ENCODE measurements at regions not wholly inside any gene's neighbourhood (a gene's known extent, or its start where the extent isn't known, plus 50 kb on each side); places are given as distances from the start of the nearest gene placed in this dataset.

DNA sequence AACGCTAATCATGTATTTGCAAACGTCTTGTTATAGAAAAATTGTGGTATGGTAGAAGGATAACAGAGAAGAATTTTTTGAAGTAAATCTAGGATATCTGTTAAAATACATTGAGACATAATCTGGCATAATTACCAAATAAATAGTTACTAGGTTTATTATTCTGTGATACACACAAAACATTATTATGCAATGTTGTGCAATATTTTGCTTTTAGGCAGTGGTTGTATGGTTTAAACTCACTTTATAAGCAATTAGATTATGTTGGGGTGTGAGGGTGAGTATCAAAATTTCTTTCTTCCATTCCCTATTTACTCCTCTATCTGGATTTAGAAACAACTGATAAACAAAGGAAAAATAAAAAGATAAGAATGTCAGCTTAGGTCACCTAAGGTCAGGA is 385.6 kb downstream of the SLITRK6 start:
- no peak overlapping the region for H3K4me3 ChIP-seq (ENCODE audit: low read length)
- H3K27ac ChIP-seq (ENCODE audit: low read length): no peak overlapping the region
- no peaks in the 10 kb centered on the region for H3K9me3 ChIP-seq (ENCODE audit: control insufficient read depth, low read depth, low read length)
- H3K9ac ChIP-seq (ENCODE audit: low read length): no peak overlapping the region
- H3K4me1 ChIP-seq (ENCODE audit: control insufficient read depth, low read depth, low read length): no peaks in the 10 kb centered on the region
- H3K27me3 ChIP-seq (ENCODE audit: control insufficient read depth, insufficient read depth, low read length): no peaks in the 10 kb centered on the region
- no peaks in the 10 kb centered on the region for H3K36me3 ChIP-seq (ENCODE audit: control insufficient read depth, low read depth, low read length)

GRCh38 chr13:85412448-85412847 is 386.8 kb downstream of the SLITRK6 start:
- H3K4me1 ChIP-seq (ENCODE audit: control insufficient read depth, low read depth, low read length): no peaks in the 10 kb centered on the region
- no peak overlapping the region for H3K4me3 ChIP-seq (ENCODE audit: low read length)
- H3K27me3 ChIP-seq (ENCODE audit: control insufficient read depth, insufficient read depth, low read length): no peaks in the 10 kb centered on the region
- H3K9ac ChIP-seq (ENCODE audit: low read length): no peak overlapping the region
- no peaks in the 10 kb centered on the region for H3K36me3 ChIP-seq (ENCODE audit: control insufficient read depth, low read depth, low read length)
- H3K27ac ChIP-seq (ENCODE audit: low read length): no peak overlapping the region
- no peaks in the 10 kb centered on the region for H3K9me3 ChIP-seq (ENCODE audit: control insufficient read depth, low read depth, low read length)

DNA sequence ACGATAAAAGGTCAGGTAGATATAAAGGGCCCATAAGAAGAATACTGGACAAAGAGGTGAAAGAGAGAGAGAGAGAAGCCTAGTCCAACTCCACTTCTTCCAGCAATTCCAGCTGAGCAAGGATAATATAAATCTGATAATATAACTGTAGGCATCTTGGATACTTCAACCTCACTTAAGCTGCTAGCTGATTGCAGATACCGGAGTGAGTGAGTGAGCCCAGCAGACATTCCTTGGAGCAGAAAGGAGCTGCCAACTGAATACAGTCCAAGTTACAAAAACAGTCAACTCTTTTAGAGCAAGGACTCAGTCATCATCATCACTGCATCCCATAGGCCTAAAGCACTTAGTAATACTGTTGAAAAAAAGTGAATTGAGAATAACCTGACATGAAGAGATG is 387.6 kb downstream of the SLITRK6 start:
- H3K36me3 ChIP-seq (ENCODE audit: control insufficient read depth, low read depth, low read length): no peaks in the 10 kb centered on the region
- no peak overlapping the region for H3K27ac ChIP-seq (ENCODE audit: low read length)
- H3K4me1 ChIP-seq (ENCODE audit: control insufficient read depth, low read depth, low read length): no peaks in the 10 kb centered on the region
- no peaks in the 10 kb centered on the region for H3K9me3 ChIP-seq (ENCODE audit: control insufficient read depth, low read depth, low read length)
- H3K9ac ChIP-seq (ENCODE audit: low read length): no peak overlapping the region
- no peak overlapping the region for H3K4me3 ChIP-seq (ENCODE audit: low read length)
- H3K27me3 ChIP-seq (ENCODE audit: control insufficient read depth, insufficient read depth, low read length): no peaks in the 10 kb centered on the region

GRCh38 chr13:85408415-85408814 is 390.8 kb downstream of the SLITRK6 start:
- no peaks in the 10 kb centered on the region for H3K4me1 ChIP-seq (ENCODE audit: control insufficient read depth, low read depth, low read length)
- H3K27me3 ChIP-seq (ENCODE audit: control insufficient read depth, insufficient read depth, low read length): no peaks in the 10 kb centered on the region
- no peaks in the 10 kb centered on the region for H3K36me3 ChIP-seq (ENCODE audit: control insufficient read depth, low read depth, low read length)
- no peaks in the 10 kb centered on the region for H3K9me3 ChIP-seq (ENCODE audit: control insufficient read depth, low read depth, low read length)
- H3K4me3 ChIP-seq (ENCODE audit: low read length): no peak overlapping the region
- no peak overlapping the region for H3K9ac ChIP-seq (ENCODE audit: low read length)
- no peak overlapping the region for H3K27ac ChIP-seq (ENCODE audit: low read length)

- Histone ChIP-seq H3K4me1 (ENCODE audit: control insufficient read depth, low read depth, low read length) (no peaks in the 10 kb centered on the region), H3K27ac (ENCODE audit: low read length) (no peak overlapping the region), H3K27me3 (ENCODE audit: control insufficient read depth, insufficient read depth, low read length) (no peaks in the 10 kb centered on the region), H3K4me3 (ENCODE audit: low read length) (no peak overlapping the region), H3K36me3 (ENCODE audit: control insufficient read depth, low read depth, low read length) (no peaks in the 10 kb centered on the region), H3K9me3 (ENCODE audit: control insufficient read depth, low read depth, low read length) (no peaks in the 10 kb centered on the region), H3K9ac (ENCODE audit: low read length) (no peak overlapping the region)
Measured at GRCh38 chr13:85406269-85406975, 392.8 kb downstream of the SLITRK6 start.

DNA sequence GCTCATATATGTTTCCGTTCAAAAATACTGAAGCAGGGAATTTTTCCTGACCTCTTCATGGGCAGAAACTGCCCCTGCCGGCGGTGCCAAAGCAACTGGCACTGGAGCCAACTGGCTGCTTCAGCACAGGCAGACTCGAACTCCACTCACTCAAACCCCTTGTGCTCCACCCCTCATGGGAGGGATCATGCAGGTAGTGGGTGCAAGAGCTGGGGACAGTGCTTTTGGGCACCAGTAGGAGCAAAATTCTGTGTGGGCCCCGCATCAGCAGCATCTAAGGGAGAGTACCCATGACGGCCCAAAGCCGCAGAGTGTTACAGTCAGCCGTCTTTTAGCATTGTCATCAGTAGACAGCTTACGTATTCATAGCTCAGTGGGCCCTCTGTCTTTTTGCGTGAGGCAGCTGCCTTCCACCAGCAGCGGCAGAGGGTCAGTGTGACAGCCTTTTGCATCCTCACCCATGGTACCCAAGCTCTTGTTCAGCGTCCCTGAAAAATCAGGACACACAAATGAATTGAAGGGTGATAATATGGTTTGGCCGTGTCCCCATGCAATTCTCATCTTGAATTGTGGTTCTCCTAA is 393.8 kb downstream of the SLITRK6 start:
- Histone ChIP-seq H3K9me3 (ENCODE audit: control insufficient read depth, low read depth, low read length) (no peaks in the 10 kb centered on the region), H3K4me3 (ENCODE audit: low read length) (no peak overlapping the region), H3K9ac (ENCODE audit: low read length) (no peak overlapping the region), H3K27me3 (ENCODE audit: control insufficient read depth, insufficient read depth, low read length) (no peaks in the 10 kb centered on the region), H3K36me3 (ENCODE audit: control insufficient read depth, low read depth, low read length) (no peaks in the 10 kb centered on the region), H3K4me1 (ENCODE audit: control insufficient read depth, low read depth, low read length) (no peaks in the 10 kb centered on the region), H3K27ac (ENCODE audit: low read length) (no peak overlapping the region)

DNA sequence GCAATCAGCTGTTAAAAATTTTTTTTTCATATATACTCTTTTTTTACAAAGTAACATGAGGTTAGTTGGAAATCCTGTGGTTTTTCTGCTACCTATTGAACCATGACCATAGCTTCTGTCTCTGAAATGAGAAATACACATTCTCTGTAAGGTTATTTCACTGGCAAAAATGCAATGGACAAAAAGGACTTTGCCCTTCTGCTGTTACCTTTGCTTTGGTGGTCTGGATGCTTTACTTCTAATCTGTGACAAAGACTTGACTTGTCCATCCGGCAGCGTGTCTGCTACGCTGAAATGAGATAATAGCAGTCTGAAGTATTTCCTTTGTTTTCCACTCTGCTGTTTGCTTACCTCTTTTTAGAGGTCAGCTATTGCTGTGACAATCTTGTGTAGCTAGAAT is 412.8 kb downstream of the SLITRK6 start:
- Histone ChIP-seq H3K27ac (ENCODE audit: low read length) (no peak overlapping the region), H3K9me3 (ENCODE audit: control insufficient read depth, low read depth, low read length) (no peaks in the 10 kb centered on the region), H3K4me3 (ENCODE audit: low read length) (no peak overlapping the region), H3K9ac (ENCODE audit: low read length) (no peak overlapping the region), H3K36me3 (ENCODE audit: control insufficient read depth, low read depth, low read length) (no peaks in the 10 kb centered on the region), H3K27me3 (ENCODE audit: control insufficient read depth, insufficient read depth, low read length) (no peaks in the 10 kb centered on the region), H3K4me1 (ENCODE audit: control insufficient read depth, low read depth, low read length) (no peaks in the 10 kb centered on the region)

GRCh38 chr13:85383291-85383690 is 415.9 kb downstream of the SLITRK6 start:
- Histone ChIP-seq H3K4me1 (ENCODE audit: control insufficient read depth, low read depth, low read length) (no peaks in the 10 kb centered on the region), H3K9ac (ENCODE audit: low read length) (no peak overlapping the region), H3K36me3 (ENCODE audit: control insufficient read depth, low read depth, low read length) (no peaks in the 10 kb centered on the region), H3K27me3 (ENCODE audit: control insufficient read depth, insufficient read depth, low read length) (no peaks in the 10 kb centered on the region), H3K4me3 (ENCODE audit: low read length) (no peak overlapping the region), H3K27ac (ENCODE audit: low read length) (no peak overlapping the region), H3K9me3 (ENCODE audit: control insufficient read depth, low read depth, low read length) (no peaks in the 10 kb centered on the region)

DNA sequence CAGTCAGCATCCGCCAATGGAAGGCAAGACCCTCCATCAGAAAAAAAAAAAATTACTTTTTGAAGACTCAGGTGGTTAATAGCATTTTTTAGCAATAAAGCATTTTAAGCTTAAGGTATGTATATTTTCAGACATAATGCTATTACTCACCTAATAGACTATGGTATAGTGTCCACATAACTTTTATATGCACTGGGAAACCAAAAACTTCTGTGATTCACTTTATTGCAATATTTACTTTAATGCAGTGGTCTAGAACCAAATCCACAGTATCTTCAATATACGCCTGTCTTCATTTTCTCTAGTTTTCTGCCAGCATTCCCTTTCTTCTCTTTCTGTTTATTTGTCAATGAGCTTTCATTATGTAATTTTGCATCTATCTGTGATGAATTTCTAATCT is 418.1 kb downstream of the SLITRK6 start:
- Histone ChIP-seq H3K27ac (ENCODE audit: low read length) (no peak overlapping the region), H3K4me3 (ENCODE audit: low read length) (no peak overlapping the region), H3K36me3 (ENCODE audit: control insufficient read depth, low read depth, low read length) (no peaks in the 10 kb centered on the region), H3K27me3 (ENCODE audit: control insufficient read depth, insufficient read depth, low read length) (no peaks in the 10 kb centered on the region), H3K9me3 (ENCODE audit: control insufficient read depth, low read depth, low read length) (no peaks in the 10 kb centered on the region), H3K9ac (ENCODE audit: low read length) (no peak overlapping the region), H3K4me1 (ENCODE audit: control insufficient read depth, low read depth, low read length) (no peaks in the 10 kb centered on the region)

- H3K27ac ChIP-seq (ENCODE audit: low read length): no peak overlapping the region
- H3K36me3 ChIP-seq (ENCODE audit: control insufficient read depth, low read depth, low read length): no peaks in the 10 kb centered on the region
- no peak overlapping the region for H3K9ac ChIP-seq (ENCODE audit: low read length)
- H3K9me3 ChIP-seq (ENCODE audit: control insufficient read depth, low read depth, low read length): no peaks in the 10 kb centered on the region
- H3K4me3 ChIP-seq (ENCODE audit: low read length): no peak overlapping the region
- no peaks in the 10 kb centered on the region for H3K27me3 ChIP-seq (ENCODE audit: control insufficient read depth, insufficient read depth, low read length)
- H3K4me1 ChIP-seq (ENCODE audit: control insufficient read depth, low read depth, low read length): no peaks in the 10 kb centered on the region
Measured at GRCh38 chr13:85379991-85380390, 419.2 kb downstream of the SLITRK6 start.

DNA sequence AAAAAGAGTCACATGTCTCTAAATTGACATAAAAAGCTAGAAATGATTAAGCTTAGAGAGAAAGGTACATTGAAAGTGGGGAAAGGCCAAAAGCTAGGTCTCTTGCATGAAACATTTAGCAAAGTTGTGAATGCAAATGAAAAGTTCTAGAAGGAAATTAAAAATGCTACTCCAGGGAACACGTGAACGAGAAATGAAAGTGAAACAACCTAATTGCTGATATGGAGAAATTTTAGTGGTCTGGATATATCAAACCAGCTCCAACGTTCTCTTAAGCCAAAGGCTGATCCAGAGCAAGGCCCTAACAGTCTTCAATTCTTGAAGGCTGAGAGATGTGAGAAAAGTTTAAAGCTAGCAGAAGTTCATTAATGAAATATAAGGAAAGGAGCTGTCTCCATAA is 419.8 kb downstream of the SLITRK6 start:
- no peak overlapping the region for H3K4me3 ChIP-seq (ENCODE audit: low read length)
- no peak overlapping the region for H3K9ac ChIP-seq (ENCODE audit: low read length)
- H3K4me1 ChIP-seq (ENCODE audit: control insufficient read depth, low read depth, low read length): no peaks in the 10 kb centered on the region
- H3K27ac ChIP-seq (ENCODE audit: low read length): no peak overlapping the region
- no peaks in the 10 kb centered on the region for H3K36me3 ChIP-seq (ENCODE audit: control insufficient read depth, low read depth, low read length)
- H3K27me3 ChIP-seq (ENCODE audit: control insufficient read depth, insufficient read depth, low read length): no peaks in the 10 kb centered on the region
- H3K9me3 ChIP-seq (ENCODE audit: control insufficient read depth, low read depth, low read length): no peaks in the 10 kb centered on the region

GRCh38 chr13:85377783-85378182 is 421.4 kb downstream of the SLITRK6 start:
- Histone ChIP-seq H3K4me3 (ENCODE audit: low read length) (no peak overlapping the region), H3K9ac (ENCODE audit: low read length) (no peak overlapping the region), H3K27ac (ENCODE audit: low read length) (no peak overlapping the region), H3K4me1 (ENCODE audit: control insufficient read depth, low read depth, low read length) (no peaks in the 10 kb centered on the region), H3K27me3 (ENCODE audit: control insufficient read depth, insufficient read depth, low read length) (no peaks in the 10 kb centered on the region), H3K36me3 (ENCODE audit: control insufficient read depth, low read depth, low read length) (no peaks in the 10 kb centered on the region), H3K9me3 (ENCODE audit: control insufficient read depth, low read depth, low read length) (no peaks in the 10 kb centered on the region)

All from iPS-18a (cell line).